ENCODE measurements at regions not wholly inside any gene's neighbourhood (a gene's known extent, or its start where the extent isn't known, plus 50 kb on each side); places are given as distances from the start of the nearest gene placed in this dataset.

- H3K27ac Mint-ChIP-seq = no peak overlapping the region
- no peak for TF ChIP-seq CTCF (IDR thresholded peaks at IDR 0.05)
- H3K4me1 Mint-ChIP-seq (ENCODE audit: low read depth) = no peaks in the 10 kb centered on the region
- H3K36me3 Mint-ChIP-seq (ENCODE audit: low read depth) = no peaks in the 10 kb centered on the region
- peaks cover 2% of the 10 kb centered on the region for H3K27me3 Mint-ChIP-seq (ENCODE audit: insufficient read depth)
- no peak overlapping the region for H3K4me3 Mint-ChIP-seq
- no peak for DNase-seq
- peaks cover under 1% of the 10 kb centered on the region; the same call in 1 of the 2 replicates for H3K9me3 Mint-ChIP-seq
Measured at GRCh38 chr3:59620325-59620724, 570.5 kb upstream of the CFAP20DC start.

GRCh38 chr3:59612444-59612715, 562.6 kb upstream of the CFAP20DC start:
- Mint-ChIP-seq H3K36me3 (ENCODE audit: low read depth) (no peaks in the 10 kb centered on the region), H3K4me1 (ENCODE audit: low read depth) (no peaks in the 10 kb centered on the region), H3K27me3 (ENCODE audit: insufficient read depth) (no peaks in the 10 kb centered on the region; the same call in 1 of the 2 replicates), H3K9me3 (peaks cover 16% of the 10 kb centered on the region; the same call in 1 of the 2 replicates), H3K4me3 (no peak overlapping the region), H3K27ac (no peak overlapping the region)
- no peak for DNase-seq
- TF ChIP-seq CTCF (IDR thresholded peaks at IDR 0.05) = no peak

- Mint-ChIP-seq H3K4me1 (ENCODE audit: low read depth) (no peaks in the 10 kb centered on the region), H3K36me3 (ENCODE audit: low read depth) (no peaks in the 10 kb centered on the region), H3K27me3 (ENCODE audit: insufficient read depth) (no peaks in the 10 kb centered on the region; the same call in 1 of the 2 replicates), H3K9me3 (peaks cover 16% of the 10 kb centered on the region; the same call in 1 of the 2 replicates), H3K4me3 (no peak overlapping the region), H3K27ac (no peak overlapping the region)
- no peak for DNase-seq
- no peak for TF ChIP-seq CTCF (IDR thresholded peaks at IDR 0.05)
Measured at GRCh38 chr3:59611649-59612443, 562.0 kb upstream of the CFAP20DC start.

- no peak for DNase-seq
Measured at GRCh38 chr3:59609657-59610348, 560.0 kb upstream of the CFAP20DC start.

GRCh38 chr3:59608356-59608755, 558.5 kb upstream of the CFAP20DC start:
- H3K4me3 Mint-ChIP-seq = no peak overlapping the region
- no peak overlapping the region for H3K27ac Mint-ChIP-seq
- H3K9me3 Mint-ChIP-seq = peaks cover 14% of the 10 kb centered on the region; the same call in 1 of the 2 replicates
- H3K27me3 Mint-ChIP-seq (ENCODE audit: insufficient read depth) = peaks cover 3% of the 10 kb centered on the region; the same call in 1 of the 2 replicates
- H3K36me3 Mint-ChIP-seq (ENCODE audit: low read depth) = no peaks in the 10 kb centered on the region
- no peak for TF ChIP-seq CTCF (IDR thresholded peaks at IDR 0.05)
- DNase-seq = no peak
- no peaks in the 10 kb centered on the region for H3K4me1 Mint-ChIP-seq (ENCODE audit: low read depth)

More at GRCh38 chr3:59609657-59610348, 560.0 kb upstream of the CFAP20DC start:
- H3K27me3 Mint-ChIP-seq (ENCODE audit: insufficient read depth) = peaks cover 3% of the 10 kb centered on the region; the same call in 1 of the 2 replicates
- peaks cover 11% of the 10 kb centered on the region; the same call in 1 of the 2 replicates for H3K9me3 Mint-ChIP-seq
- H3K27ac Mint-ChIP-seq = no peak overlapping the region
- no peak overlapping the region for H3K4me3 Mint-ChIP-seq
- no peaks in the 10 kb centered on the region for H3K4me1 Mint-ChIP-seq (ENCODE audit: low read depth)
- H3K36me3 Mint-ChIP-seq (ENCODE audit: low read depth) = no peaks in the 10 kb centered on the region
- no peak for TF ChIP-seq CTCF (IDR thresholded peaks at IDR 0.05)
